IMR-90 (cell line): ENCODE measurements at regions not wholly inside any gene's neighbourhood (a gene's known extent, or its start where the extent isn't known, plus 50 kb on each side); places are given as distances from the start of the nearest gene placed in this dataset.

Source experiments
- ATAC-seq: fragments of 200-7000 bp; cut with Tn5 transposase; 2 replicates; pipeline ENCODE4 v1.9.1; 2020; ENCODE audit warnings: low read depth, mild to moderate bottlenecking, moderate library complexity
- BruUV-seq: library from RNA; stranded (reverse); fragments of 400-500 nt; replicated peaks from 2 replicates; lab custom pipeline; 2021; lab: Mats Ljungman, UMichigan
- CTCF ChIA-PET: fragments of 300-600 bp; formaldehyde crosslinking; extraction: SDS; loops from one replicate; lab custom pipeline; 2021; ENCODE audit warnings: antibody characterized with exemption; lab: Yijun Ruan, JAX
- POLR2A ChIA-PET: fragments of 300-600 bp; sonication (Branson Sonifier 250); formaldehyde crosslinking; loops from one replicate; lab custom pipeline; 2022; ENCODE audit warnings: antibody characterized with exemption; ENCODE audit not compliant: unreplicated experiment; lab: Charles Lee
- DNase-seq: peaks from one replicate; pipeline ENCODE4 v3.0.0; 2013
- H2AFZ ChIP-seq: replicated peaks from 2 replicates; pipeline ENCODE3; 2013; ENCODE audit warnings: low read length, mild to moderate bottlenecking; ENCODE audit not compliant: poor library complexity
- H2AK5ac ChIP-seq: 2 replicates; pipeline ENCODE4 v1.6.1; 2013; ENCODE audit warnings: low read depth, low read length, inconsistent platforms
- H2AK9ac ChIP-seq: replicated peaks from 2 replicates; pipeline ENCODE3; 2013; ENCODE audit warnings: mild to moderate bottlenecking, low read depth, low read length, moderate library complexity; ENCODE audit not compliant: poor library complexity
- H2BK120ac ChIP-seq: 2 replicates; pipeline ENCODE4 v1.6.1; 2013; ENCODE audit warnings: low read depth, low read length, inconsistent platforms
- H2BK15ac ChIP-seq: 3 replicates; pipeline ENCODE4 v1.6.1; 2013; ENCODE audit warnings: low read depth, low read length, inconsistent platforms
- H2BK20ac ChIP-seq: 2 replicates; pipeline ENCODE4 v1.6.1; 2013; ENCODE audit warnings: low read depth, mild to moderate bottlenecking, inconsistent platforms, low read length, moderate library complexity
- H2BK5ac ChIP-seq: 2 replicates; pipeline ENCODE4 v1.6.1; 2013; ENCODE audit warnings: mild to moderate bottlenecking, low read depth, low read length, inconsistent platforms; ENCODE audit not compliant: poor library complexity, severe bottlenecking
- H3K14ac ChIP-seq: replicated peaks from 2 replicates; pipeline ENCODE4 v1.6.1; 2013; ENCODE audit warnings: low read depth, low read length, inconsistent platforms
- H3K18ac ChIP-seq: 2 replicates; pipeline ENCODE4 v1.6.1; 2013; ENCODE audit warnings: low read depth, low read length, control low read depth
- H3K23ac ChIP-seq: 2 replicates; pipeline ENCODE4 v1.6.1; 2013; ENCODE audit warnings: low read depth, low read length, inconsistent platforms
- H3K27ac ChIP-seq: 2 replicates; pipeline ENCODE4 v1.5.1; 2013; ENCODE audit warnings: mild to moderate bottlenecking, control low read depth, low read length; ENCODE audit not compliant: insufficient read depth
- H3K27me3 ChIP-seq: 2 replicates; pipeline ENCODE4 v1.6.1; 2013; ENCODE audit warnings: low read length; ENCODE audit not compliant: control insufficient read depth, insufficient read depth
- H3K36me3 ChIP-seq: 2 replicates; pipeline ENCODE4 v1.6.1; 2013; ENCODE audit warnings: low read length, mixed read lengths; ENCODE audit not compliant: control insufficient read depth, insufficient read depth
- H3K4ac ChIP-seq: 2 replicates; pipeline ENCODE4 v1.6.1; 2013; ENCODE audit warnings: low read depth, low read length, inconsistent platforms
- H3K4me1 ChIP-seq: 2 replicates; pipeline ENCODE4 v1.6.1; 2013; ENCODE audit warnings: low read length, mixed read lengths; ENCODE audit not compliant: control insufficient read depth, insufficient read depth
- H3K4me2 ChIP-seq: 2 replicates; pipeline ENCODE4 v1.6.1; 2013; ENCODE audit warnings: low read depth, mild to moderate bottlenecking, control low read depth, low read length, moderate library complexity
- H3K4me3 ChIP-seq: 2 replicates; pipeline ENCODE4 v1.5.1; 2013; ENCODE audit warnings: low read depth, mild to moderate bottlenecking, control low read depth, low read length, moderate library complexity; ENCODE audit not compliant: insufficient read depth
- H3K56ac ChIP-seq: 2 replicates; pipeline ENCODE4 v1.6.1; 2013; ENCODE audit warnings: low read length, inconsistent platforms; ENCODE audit not compliant: insufficient read depth; ENCODE audit errors: extremely low read depth
- H3K79me1 ChIP-seq, 2 experiments: 2 replicates each; pipeline ENCODE4 v1.6.1; 2013; ENCODE audit warnings: low read length in 2 of 2, inconsistent platforms in 1 of 2, low read depth in 1 of 2
- H3K9ac ChIP-seq: 2 replicates; pipeline ENCODE4 v1.6.1; 2013; ENCODE audit warnings: low read depth, low read length, control low read depth
- H3K9me1 ChIP-seq: 2 replicates; pipeline ENCODE4 v1.6.1; 2013; ENCODE audit warnings: low read length, inconsistent platforms; ENCODE audit not compliant: insufficient read depth
- H3K9me3 ChIP-seq: 2 replicates; pipeline ENCODE4 v1.6.1; 2013; ENCODE audit warnings: low read length; ENCODE audit not compliant: control insufficient read depth, insufficient read depth
- H4K20me1 ChIP-seq: 2 replicates; pipeline ENCODE4 v1.6.1; 2013; ENCODE audit warnings: low read length, inconsistent platforms; ENCODE audit not compliant: insufficient read depth
- H4K5ac ChIP-seq: 2 replicates; pipeline ENCODE4 v1.6.1; 2013; ENCODE audit warnings: mild to moderate bottlenecking, low read depth, low read length, control low read depth
- H4K8ac ChIP-seq, 2 experiments: 2 replicates each; pipeline ENCODE4 v1.6.1; 2013; ENCODE audit warnings: low read depth in 2 of 2, low read length in 2 of 2, control low read depth in 1 of 2, inconsistent platforms in 1 of 2
- H4K91ac ChIP-seq: 2 replicates; pipeline ENCODE4 v1.6.1; 2013; ENCODE audit warnings: low read depth, low read length, inconsistent platforms; ENCODE audit not compliant: insufficient read depth
- MAZ ChIP-seq: IDR thresholded peaks from 2 replicates; pipeline ENCODE4 v1.6.1; 2012; ENCODE audit warnings: low read depth, mild to moderate bottlenecking, low read length, improper control_type of control experiment, moderate library complexity, borderline replicate concordance
- MXI1 ChIP-seq: IDR thresholded peaks from 2 replicates; pipeline ENCODE4 v1.6.1; 2012; ENCODE audit warnings: low read depth, mild to moderate bottlenecking, low read length, moderate library complexity, borderline replicate concordance
- RCOR1 ChIP-seq: IDR thresholded peaks from 2 replicates; pipeline ENCODE4 v1.6.1; 2012; ENCODE audit warnings: mild to moderate bottlenecking, low read length, improper control_type of control experiment; ENCODE audit not compliant: insufficient replicate concordance
- RFX5 ChIP-seq: IDR thresholded peaks from 2 replicates; pipeline ENCODE4 v1.8.0; 2012; ENCODE audit warnings: low read depth, mild to moderate bottlenecking, low read length, moderate library complexity
- WGBS, 2 experiments: methylation state at CpG; one replicate each; pipeline versions ENCODE4 v1.1.5 to v1.1.7; 2013; ENCODE audit warnings: missing lambda C conversion rate in 2 of 2; ENCODE audit not compliant: insufficient read length in 1 of 2; ENCODE audit errors: extremely low coverage in 2 of 2; 5-methylcytosine and 5-hydroxymethylcytosine counted together
- dilution Hi-C: fragments of 300-500 bp; cut with HindIII; formaldehyde crosslinking; loops from one replicate; pipeline ENCODE4 v1.14.3; 2018; ENCODE audit warnings: low sequenced_read_pairs; ENCODE audit not compliant: unreplicated experiment
- in situ Hi-C: fragments of 300-500 bp; cut with MboI; formaldehyde crosslinking; loops from 3 replicates; pipeline ENCODE4 v1.14.3; 2019; ENCODE audit warnings: low sequenced_read_pairs, inconsistent platforms, mixed read lengths
- intact Hi-C: fragments of 100-400 bp; cut with micrococcal nuclease; formaldehyde crosslinking; loops from 2 replicates; pipeline ENCODE4 v1.10.0; 2022

- no TSS peak for BruUV-seq
- intact Hi-C loops = no loop called here
- DNase-seq = peak; percentile 22
Measured at GRCh38 chr4:124105212-124105611, 607.3 kb downstream of the ANKRD50 start.

More at GRCh38 chr4:124105212-124105611, 607.3 kb downstream of the ANKRD50 start:
- no CpG with 5 or more reads among the region's 2 CpGs for WGBS, 2 experiments
- no peak overlapping the region for H3K14ac ChIP-seq
- H2BK120ac ChIP-seq = no peak overlapping the region
- no peak overlapping the region for H2BK5ac ChIP-seq
- no peak overlapping the region for H3K9ac ChIP-seq
- no peak overlapping the region for H2BK20ac ChIP-seq
- 0 out of 2 replicates have a peak, but pooled peaks have one; percentile 21 for ATAC-seq
- no peak overlapping the region for H4K91ac ChIP-seq
- no peak overlapping the region for H3K27ac ChIP-seq
- no peak overlapping the region for H2AFZ ChIP-seq
- H2AK9ac ChIP-seq = no peak overlapping the region
- H3K4ac ChIP-seq = no peak overlapping the region
- POLR2A ChIA-PET = no interaction called here
- no peak overlapping the region for H3K4me2 ChIP-seq
- CTCF ChIA-PET = no interaction called here
- in situ Hi-C loops (loop anchor here (10.0 kb wide), 3 partner anchors 440 to 990 kb away; no protein-coding TSS in a partner anchor), dilution Hi-C loops (no loop called here)
- TF ChIP-seq RFX5 (no peak), RCOR1 (no peak), MXI1 (no peak), MAZ (no peak)
- no peaks in the 10 kb centered on the region for H3K4me1 ChIP-seq
- H3K36me3 ChIP-seq = no peaks in the 10 kb centered on the region
- H2AK5ac ChIP-seq = no peak overlapping the region
- H3K9me3 ChIP-seq = 0 out of 2 replicates have a peak, but pooled peaks cover 2% of the 10 kb centered on the region
- H3K18ac ChIP-seq = 0 out of 2 replicates have a peak overlapping the region, but pooled peaks have one; percentile 60
- no peak overlapping the region for H4K8ac ChIP-seq
- no peak overlapping the region for H3K23ac ChIP-seq
- H3K79me1 ChIP-seq = no peaks in the 10 kb centered on the region
- H3K9me1 ChIP-seq = no peaks in the 10 kb centered on the region
- no peak overlapping the region for H4K5ac ChIP-seq
- no peak overlapping the region for H3K56ac ChIP-seq
- H4K20me1 ChIP-seq = no peaks in the 10 kb centered on the region
- H2BK15ac ChIP-seq = peak overlapping the region; percentile 4; the same call in 1 of the 3 replicates
- no peak overlapping the region for H3K4me3 ChIP-seq
- H3K27me3 ChIP-seq = no peaks in the 10 kb centered on the region
